ENCODE measurements at regions not wholly inside any gene's neighbourhood (a gene's known extent, or its start where the extent isn't known, plus 50 kb on each side); places are given as distances from the start of the nearest gene placed in this dataset.

DNA sequence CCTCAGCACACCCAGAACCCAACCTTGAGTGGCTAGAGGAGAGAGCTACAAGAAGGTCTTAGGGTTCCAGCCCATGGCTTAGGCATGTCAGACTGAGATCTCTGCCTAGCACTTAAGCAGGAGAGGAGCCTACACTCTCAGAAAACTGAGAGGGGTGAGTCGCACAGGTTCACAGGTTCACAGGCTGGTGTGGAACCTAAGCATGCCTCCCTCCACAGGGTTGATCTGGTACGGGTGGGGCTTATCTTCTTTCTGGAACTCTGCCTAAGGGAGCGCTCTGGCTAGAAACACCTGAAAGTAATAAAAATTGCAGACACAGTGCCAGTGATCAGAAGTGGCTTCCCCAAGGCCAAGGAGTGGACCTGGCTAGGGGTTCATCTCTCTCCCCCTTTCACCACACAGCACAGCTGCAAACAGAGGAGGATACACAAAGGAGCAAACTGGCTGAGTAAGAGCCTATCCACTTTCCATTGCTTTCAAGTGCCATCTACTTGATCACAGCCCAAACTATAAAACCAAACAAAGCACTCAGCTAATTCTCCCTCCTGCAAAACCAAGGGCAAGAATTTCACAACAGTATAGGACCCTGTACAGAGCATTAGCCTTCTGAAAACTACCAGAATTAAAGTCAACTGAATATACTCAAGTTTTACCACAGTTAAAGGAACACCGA lies 481.9 kb upstream of the SETBP1 start:
- H3K4me1 ChIP-seq (ENCODE audit: control insufficient read depth, insufficient read depth, low read length), result no peaks in the 10 kb centered on the region; the same call in 1 of the 2 replicates
- WGBS (ENCODE audit: insufficient coverage, insufficient read length), result no CpG with 5 or more reads among the region's 4 CpGs
- no peak for DNase-seq (ENCODE audit: low read depth, low spot score)

DNA sequence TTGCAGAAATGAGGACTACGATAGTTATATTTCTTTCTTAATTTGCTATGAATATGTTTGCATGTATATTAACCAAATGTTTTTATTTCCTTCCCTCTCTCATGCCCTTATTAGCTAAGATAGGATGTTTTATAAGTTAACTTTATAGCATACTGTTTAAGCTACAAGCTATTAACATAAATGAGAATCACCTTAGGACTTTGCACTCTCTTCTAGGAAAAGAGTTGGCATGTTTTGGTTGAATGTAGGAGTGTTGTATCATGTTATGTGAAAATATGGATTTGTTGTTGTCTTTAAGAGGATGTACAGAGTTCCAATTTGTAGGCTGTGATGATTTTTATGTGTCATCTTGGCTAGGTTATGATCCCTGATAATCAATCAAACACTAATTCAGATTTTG lies 467.4 kb upstream of the SETBP1 start:
- DNase-seq (ENCODE audit: low read depth, low spot score), result no peak
- Histone ChIP-seq H3K27me3 (ENCODE audit: control insufficient read depth, insufficient read depth, low read length) (no peaks in the 10 kb centered on the region), H3K9me3 (ENCODE audit: control insufficient read depth, insufficient read depth, low read length) (no peaks in the 10 kb centered on the region), H3K27ac (ENCODE audit: low read length) (no peak overlapping the region), H3K4me1 (ENCODE audit: control insufficient read depth, insufficient read depth, low read length) (no peaks in the 10 kb centered on the region), H3K36me3 (ENCODE audit: control insufficient read depth, insufficient read depth, low read length) (no peaks in the 10 kb centered on the region), H3K4me3 (ENCODE audit: low read length) (no peak overlapping the region)
- WGBS (ENCODE audit: insufficient coverage, insufficient read length), result no CpG with 5 or more reads among the region's 1 CpG

More for the DNA sequence above, 481.9 kb upstream of the SETBP1 start:
- no peak overlapping the region for H3K4me3 ChIP-seq (ENCODE audit: low read length)
- H3K27ac ChIP-seq (ENCODE audit: low read length), result no peak overlapping the region
- H3K9me3 ChIP-seq (ENCODE audit: control insufficient read depth, insufficient read depth, low read length), result no peaks in the 10 kb centered on the region
- H3K36me3 ChIP-seq (ENCODE audit: control insufficient read depth, insufficient read depth, low read length), result no peaks in the 10 kb centered on the region
- no peaks in the 10 kb centered on the region for H3K27me3 ChIP-seq (ENCODE audit: control insufficient read depth, insufficient read depth, low read length)

DNA sequence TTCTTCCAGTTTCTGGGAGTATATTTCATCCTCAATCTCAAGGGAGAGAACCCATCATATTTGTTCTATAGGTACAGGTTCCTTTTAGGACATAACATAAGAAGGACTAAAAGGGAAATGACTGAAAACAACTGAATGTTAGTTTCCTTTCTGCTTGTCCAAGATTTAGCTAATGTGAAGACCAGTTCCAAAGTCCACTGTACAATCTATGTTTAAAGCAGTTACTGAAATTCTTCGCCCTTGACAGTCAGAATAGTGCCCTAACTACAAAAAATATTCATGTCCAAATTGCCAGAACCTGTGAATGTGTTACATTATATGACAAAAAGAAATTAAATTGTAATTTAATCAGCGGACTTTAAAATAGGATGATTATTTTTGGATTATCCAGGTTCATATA lies 466.3 kb upstream of the SETBP1 start:
- Histone ChIP-seq H3K9me3 (ENCODE audit: control insufficient read depth, insufficient read depth, low read length) (no peaks in the 10 kb centered on the region), H3K4me3 (ENCODE audit: low read length) (no peak overlapping the region), H3K27ac (ENCODE audit: low read length) (no peak overlapping the region), H3K27me3 (ENCODE audit: control insufficient read depth, insufficient read depth, low read length) (no peaks in the 10 kb centered on the region), H3K4me1 (ENCODE audit: control insufficient read depth, insufficient read depth, low read length) (no peaks in the 10 kb centered on the region), H3K36me3 (ENCODE audit: control insufficient read depth, insufficient read depth, low read length) (no peaks in the 10 kb centered on the region)
- no peak for DNase-seq (ENCODE audit: low read depth, low spot score)
- no CpG with 5 or more reads among the region's 2 CpGs for WGBS (ENCODE audit: insufficient coverage, insufficient read length)

DNA sequence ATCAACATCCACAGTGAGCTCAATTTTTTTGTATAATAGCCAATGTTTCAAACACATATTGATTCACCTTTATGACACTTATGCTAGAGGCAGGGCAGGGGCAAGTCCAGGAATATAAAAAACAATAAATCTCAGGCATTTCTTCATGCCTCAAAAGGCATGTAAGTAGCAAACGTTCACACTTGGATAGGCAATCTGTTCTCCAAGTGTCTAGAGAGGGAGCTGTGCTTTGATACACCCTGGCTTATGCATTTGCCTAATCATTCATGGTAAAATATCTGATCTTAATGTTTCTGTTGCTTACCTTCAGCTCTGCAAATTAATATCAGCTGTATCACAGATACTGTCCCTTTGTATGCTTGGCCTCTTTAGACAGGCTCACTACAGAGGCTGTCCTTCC lies 464.5 kb upstream of the SETBP1 start:
- no CpG with 5 or more reads among the region's 1 CpG for WGBS (ENCODE audit: insufficient coverage, insufficient read length)
- Histone ChIP-seq H3K9me3 (ENCODE audit: control insufficient read depth, insufficient read depth, low read length) (no peaks in the 10 kb centered on the region), H3K4me1 (ENCODE audit: control insufficient read depth, insufficient read depth, low read length) (no peaks in the 10 kb centered on the region), H3K27me3 (ENCODE audit: control insufficient read depth, insufficient read depth, low read length) (no peaks in the 10 kb centered on the region), H3K27ac (ENCODE audit: low read length) (no peak overlapping the region), H3K4me3 (ENCODE audit: low read length) (no peak overlapping the region), H3K36me3 (ENCODE audit: control insufficient read depth, insufficient read depth, low read length) (no peaks in the 10 kb centered on the region)
- DNase-seq (ENCODE audit: low read depth, low spot score), result no peak

DNA sequence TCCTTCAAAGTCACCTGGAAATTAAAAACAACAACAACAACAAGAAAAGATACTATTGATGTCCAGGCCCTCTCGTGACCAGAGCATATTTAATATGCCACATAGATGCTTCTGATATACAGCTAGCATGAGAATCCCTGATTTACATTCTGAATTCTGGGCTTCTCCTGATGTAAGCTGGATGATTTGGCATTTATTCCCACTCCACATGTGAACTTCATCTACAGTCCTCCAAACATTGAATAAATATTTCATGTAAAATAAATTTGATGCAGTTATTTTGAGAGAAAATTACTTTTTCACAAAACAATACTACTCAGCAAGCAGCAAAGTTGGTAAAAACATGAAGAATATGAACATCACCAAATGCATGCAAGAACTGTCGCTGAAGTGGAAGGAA lies 453.2 kb upstream of the SETBP1 start:
- no peaks in the 10 kb centered on the region for H3K27me3 ChIP-seq (ENCODE audit: control insufficient read depth, insufficient read depth, low read length)
- H3K9me3 ChIP-seq (ENCODE audit: control insufficient read depth, insufficient read depth, low read length), result no peaks in the 10 kb centered on the region

DNA sequence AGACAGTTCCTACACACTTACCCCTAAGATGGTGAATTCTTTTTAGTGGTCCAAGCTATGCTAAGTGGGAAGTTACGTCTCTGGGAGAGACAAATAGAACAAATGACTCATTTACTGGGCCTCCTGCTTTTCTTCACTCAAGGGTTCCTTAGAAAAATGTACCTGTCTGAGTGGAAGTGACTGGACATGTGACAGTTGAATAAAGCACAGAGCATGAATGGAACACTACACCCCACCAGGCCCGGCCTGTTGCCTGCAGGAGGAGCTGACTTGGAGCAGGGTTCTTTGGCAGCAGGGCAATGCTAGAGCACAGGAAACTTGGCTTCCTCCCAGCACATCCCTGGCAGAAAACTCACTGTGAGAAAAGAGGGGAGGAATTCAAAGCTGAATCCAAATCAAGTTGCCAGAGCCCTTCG lies 451.0 kb upstream of the SETBP1 start:
- no peak overlapping the region for H3K4me3 ChIP-seq (ENCODE audit: low read length)
- no peaks in the 10 kb centered on the region for H3K9me3 ChIP-seq (ENCODE audit: control insufficient read depth, insufficient read depth, low read length)
- H3K27ac ChIP-seq (ENCODE audit: low read length), result no peak overlapping the region
- no CpG with 5 or more reads among the region's 3 CpGs for WGBS (ENCODE audit: insufficient coverage, insufficient read length)
- no peaks in the 10 kb centered on the region for H3K4me1 ChIP-seq (ENCODE audit: control insufficient read depth, insufficient read depth, low read length)
- no peaks in the 10 kb centered on the region for H3K27me3 ChIP-seq (ENCODE audit: control insufficient read depth, insufficient read depth, low read length)
- no peaks in the 10 kb centered on the region for H3K36me3 ChIP-seq (ENCODE audit: control insufficient read depth, insufficient read depth, low read length)
- no peak for DNase-seq (ENCODE audit: low read depth, low spot score)

More for the DNA sequence above, 453.2 kb upstream of the SETBP1 start:
- Histone ChIP-seq H3K4me3 (ENCODE audit: low read length) (no peak overlapping the region), H3K27ac (ENCODE audit: low read length) (no peak overlapping the region), H3K4me1 (ENCODE audit: control insufficient read depth, insufficient read depth, low read length) (no peaks in the 10 kb centered on the region), H3K36me3 (ENCODE audit: control insufficient read depth, insufficient read depth, low read length) (no peaks in the 10 kb centered on the region)
- no CpG with 5 or more reads among the region's 2 CpGs for whole genome bisulfite sequencing (ENCODE audit: insufficient coverage, insufficient read length)
- no peak for DNase-seq (ENCODE audit: low read depth, low spot score)

DNA sequence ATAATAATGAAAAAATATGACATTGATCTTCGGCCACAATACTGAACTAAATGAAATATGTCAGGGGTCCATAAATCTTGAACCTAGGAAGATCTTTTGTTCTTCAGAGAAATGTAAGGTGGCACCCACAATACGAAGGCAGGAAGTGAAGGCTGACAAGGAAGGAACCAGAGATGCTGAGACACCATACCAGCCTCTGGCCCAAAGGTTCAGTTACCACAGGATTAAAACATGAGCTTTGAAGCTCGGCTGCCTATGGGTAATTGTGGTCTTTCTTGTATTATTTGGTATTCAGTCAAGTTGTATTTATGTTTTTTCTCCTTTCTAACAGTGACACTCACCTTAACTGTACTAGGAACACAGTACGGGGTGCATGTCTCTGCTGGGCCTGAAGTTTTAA lies 448.8 kb upstream of the SETBP1 start:
- Histone ChIP-seq H3K9me3 (ENCODE audit: control insufficient read depth, insufficient read depth, low read length) (no peaks in the 10 kb centered on the region), H3K36me3 (ENCODE audit: control insufficient read depth, insufficient read depth, low read length) (no peaks in the 10 kb centered on the region), H3K27ac (ENCODE audit: low read length) (no peak overlapping the region), H3K4me1 (ENCODE audit: control insufficient read depth, insufficient read depth, low read length) (no peaks in the 10 kb centered on the region), H3K4me3 (ENCODE audit: low read length) (no peak overlapping the region), H3K27me3 (ENCODE audit: control insufficient read depth, insufficient read depth, low read length) (no peaks in the 10 kb centered on the region)
- WGBS (ENCODE audit: insufficient coverage, insufficient read length), result no CpG with 5 or more reads among the region's 4 CpGs
- no peak for DNase-seq (ENCODE audit: low read depth, low spot score)

DNA sequence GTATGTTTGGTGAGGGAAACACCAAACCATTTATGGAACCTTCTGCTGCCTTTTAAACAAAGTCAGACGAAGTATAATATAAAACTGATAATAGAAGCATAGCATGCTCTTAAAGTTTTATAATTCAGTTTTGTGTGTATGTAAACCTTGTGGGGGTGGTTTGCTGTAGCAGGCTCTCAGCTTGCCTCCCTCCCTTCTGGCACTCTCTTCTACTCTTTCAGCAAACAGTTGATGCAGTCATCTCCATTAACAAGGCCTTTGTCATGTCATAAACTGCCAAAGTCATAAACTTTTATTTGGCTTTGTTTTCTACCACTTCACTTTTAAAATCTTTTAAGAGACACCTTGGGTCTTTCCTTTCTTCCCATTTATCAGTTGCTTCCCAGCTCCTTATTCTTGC lies 448.2 kb upstream of the SETBP1 start:
- no CpG with 5 or more reads among the region's 1 CpG for WGBS (ENCODE audit: insufficient coverage, insufficient read length)
- no peak for DNase-seq (ENCODE audit: low read depth, low spot score)
- H3K36me3 ChIP-seq (ENCODE audit: control insufficient read depth, insufficient read depth, low read length), result no peaks in the 10 kb centered on the region
- H3K4me1 ChIP-seq (ENCODE audit: control insufficient read depth, insufficient read depth, low read length), result no peaks in the 10 kb centered on the region
- H3K4me3 ChIP-seq (ENCODE audit: low read length), result no peak overlapping the region
- no peak overlapping the region for H3K27ac ChIP-seq (ENCODE audit: low read length)
- H3K27me3 ChIP-seq (ENCODE audit: control insufficient read depth, insufficient read depth, low read length), result no peaks in the 10 kb centered on the region
- H3K9me3 ChIP-seq (ENCODE audit: control insufficient read depth, insufficient read depth, low read length), result no peaks in the 10 kb centered on the region

DNA sequence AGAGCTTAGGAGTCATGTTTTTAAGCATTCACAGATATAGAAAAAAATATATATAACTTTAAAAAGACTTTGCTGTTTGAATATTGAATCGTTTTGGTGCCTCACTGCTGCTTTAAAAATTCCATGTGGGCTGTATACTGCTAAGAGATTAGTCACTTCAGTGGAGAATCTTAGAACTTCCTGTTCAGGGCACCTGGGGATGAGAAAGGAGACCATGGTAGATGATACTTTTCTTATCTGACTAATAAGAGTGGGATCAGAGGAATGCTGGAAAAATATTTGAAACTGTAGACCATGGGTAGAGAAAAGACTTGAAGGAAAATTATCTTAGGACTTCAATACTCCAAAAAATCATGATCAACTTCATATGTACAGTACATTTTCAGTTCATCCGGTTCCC lies 442.2 kb upstream of the SETBP1 start:
- DNase-seq (ENCODE audit: low read depth, low spot score), result no peak
- WGBS (ENCODE audit: insufficient coverage, insufficient read length), result no CpG with 5 or more reads among the region's 2 CpGs
- Histone ChIP-seq H3K4me3 (ENCODE audit: low read length) (no peak overlapping the region), H3K27me3 (ENCODE audit: control insufficient read depth, insufficient read depth, low read length) (no peaks in the 10 kb centered on the region), H3K36me3 (ENCODE audit: control insufficient read depth, insufficient read depth, low read length) (no peaks in the 10 kb centered on the region), H3K27ac (ENCODE audit: low read length) (no peak overlapping the region), H3K4me1 (ENCODE audit: control insufficient read depth, insufficient read depth, low read length) (no peaks in the 10 kb centered on the region), H3K9me3 (ENCODE audit: control insufficient read depth, insufficient read depth, low read length) (no peaks in the 10 kb centered on the region)

DNA sequence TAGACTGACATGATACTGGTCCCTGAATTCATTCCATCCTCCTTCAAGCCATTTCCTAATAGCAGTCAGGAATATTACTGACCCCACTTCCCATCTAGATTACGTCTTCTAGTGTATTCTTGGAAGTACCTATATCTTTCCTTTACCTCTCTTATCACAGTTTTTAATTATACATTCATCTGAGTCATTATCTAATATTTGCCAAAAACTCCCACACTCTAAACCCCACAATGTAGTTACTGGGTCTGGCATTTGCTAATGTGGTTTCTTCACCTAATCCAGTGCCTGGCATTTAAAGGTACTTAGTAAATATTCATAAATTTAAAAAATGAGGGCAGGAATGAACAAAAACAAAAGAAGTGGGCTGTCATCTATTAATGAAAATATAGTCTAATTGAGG lies 441.8 kb upstream of the SETBP1 start:
- DNase-seq (ENCODE audit: low read depth, low spot score), result no peak
- no peaks in the 10 kb centered on the region for H3K9me3 ChIP-seq (ENCODE audit: control insufficient read depth, insufficient read depth, low read length)
- WGBS (ENCODE audit: insufficient coverage, insufficient read length), result no CpG with 5 or more reads among the region's 1 CpG
- no peak overlapping the region for H3K27ac ChIP-seq (ENCODE audit: low read length)
- no peaks in the 10 kb centered on the region for H3K27me3 ChIP-seq (ENCODE audit: control insufficient read depth, insufficient read depth, low read length)
- no peaks in the 10 kb centered on the region for H3K36me3 ChIP-seq (ENCODE audit: control insufficient read depth, insufficient read depth, low read length)
- no peak overlapping the region for H3K4me3 ChIP-seq (ENCODE audit: low read length)
- no peaks in the 10 kb centered on the region for H3K4me1 ChIP-seq (ENCODE audit: control insufficient read depth, insufficient read depth, low read length)

DNA sequence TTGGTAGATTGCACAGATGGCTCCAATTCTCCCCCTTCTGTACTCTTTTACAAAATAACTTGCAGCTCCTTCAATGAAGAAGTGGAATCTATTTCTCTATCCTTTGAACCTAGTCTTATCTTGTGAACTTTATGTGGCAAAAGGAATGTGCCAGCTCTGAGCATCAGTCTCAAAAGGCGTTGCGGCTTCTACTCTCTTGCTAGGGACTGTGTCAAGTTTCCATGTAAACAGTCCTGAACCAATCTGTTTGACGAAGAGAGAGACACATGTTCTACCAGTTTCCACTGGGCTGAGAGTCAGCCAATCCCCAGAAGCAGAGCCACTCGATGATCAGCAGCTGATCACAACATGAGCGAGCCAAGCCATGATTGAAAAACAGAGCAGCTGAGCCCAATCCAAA lies 439.7 kb upstream of the SETBP1 start:
- H3K4me1 ChIP-seq (ENCODE audit: control insufficient read depth, insufficient read depth, low read length), result no peaks in the 10 kb centered on the region
- WGBS (ENCODE audit: insufficient coverage, insufficient read length), result no CpG with 5 or more reads among the region's 5 CpGs
- H3K36me3 ChIP-seq (ENCODE audit: control insufficient read depth, insufficient read depth, low read length), result no peaks in the 10 kb centered on the region
- no peaks in the 10 kb centered on the region for H3K9me3 ChIP-seq (ENCODE audit: control insufficient read depth, insufficient read depth, low read length)
- no peak overlapping the region for H3K27ac ChIP-seq (ENCODE audit: low read length)
- H3K4me3 ChIP-seq (ENCODE audit: low read length), result no peak overlapping the region
- DNase-seq (ENCODE audit: low read depth, low spot score), result no peak
- H3K27me3 ChIP-seq (ENCODE audit: control insufficient read depth, insufficient read depth, low read length), result no peaks in the 10 kb centered on the region
